Tibial nerve (tissue), 4 donors: ENCODE measurements at regions not wholly inside any gene's neighbourhood (a gene's known extent, or its start where the extent isn't known, plus 50 kb on each side); places are given as distances from the start of the nearest gene placed in this dataset.

Experiments used
- CTCF ChIP-seq, 5 experiments: fragments of 200-600 bp in 3 of 5; fragments of 450-650 bp in 2 of 5; sonication (generic) in 3 of 5; IDR thresholded peaks; one replicate each; pipeline ENCODE4 v1.5.1; 2016 to 2019; ENCODE audit warnings: antibody characterized with exemption in 5 of 5, mild to moderate bottlenecking in 3 of 5, moderate library complexity in 2 of 5
- EP300 ChIP-seq, 2 donors: sonication (generic); formaldehyde crosslinking; IDR thresholded peaks; one replicate each; pipeline ENCODE4 v1.6.1; 2017; ENCODE audit warnings: antibody characterized with exemption in 2 of 2, mild to moderate bottlenecking in 1 of 2
- POLR2A ChIP-seq, 2 donors: fragments of 450-650 bp; IDR thresholded peaks; one replicate each; pipeline ENCODE4 v1.6.1; 2017; ENCODE audit warnings: antibody characterized with exemption in 2 of 2, mild to moderate bottlenecking in 2 of 2, moderate library complexity in 2 of 2

- TF ChIP-seq CTCF (IDR thresholded peaks at IDR 0.05) = no peak
- no peak for TF ChIP-seq POLR2A (IDR thresholded peaks at IDR 0.05)
- TF ChIP-seq EP300 (IDR thresholded peaks at IDR 0.05) = no peak
Measured at GRCh38 chr7:81031996-81032395, 113.1 kb upstream of the SEMA3C start.
